HG02642 (cell line): ENCODE measurements at regions not wholly inside any gene's neighbourhood (a gene's known extent, or its start where the extent isn't known, plus 50 kb on each side); places are given as distances from the start of the nearest gene placed in this dataset.
"Not testable (repeated sequence)": the region's sequence is repeated elsewhere in the genome, so short reads cannot be mapped to it uniquely, and the experiment has no call there.

Experiments used
- ATAC-seq: cut with Tn5 transposase; IDR thresholded peaks from one replicate; pipeline ENCODE4 v1.9.1; 2021; ENCODE audit warnings: mild to moderate bottlenecking; ENCODE audit not compliant: unreplicated experiment, poor library complexity

- not testable (repeated sequence) for ATAC-seq
These were observed 1517.3 kb upstream of the RAG2 start for GRCh38 chr11:38115381-38115780.

DNA sequence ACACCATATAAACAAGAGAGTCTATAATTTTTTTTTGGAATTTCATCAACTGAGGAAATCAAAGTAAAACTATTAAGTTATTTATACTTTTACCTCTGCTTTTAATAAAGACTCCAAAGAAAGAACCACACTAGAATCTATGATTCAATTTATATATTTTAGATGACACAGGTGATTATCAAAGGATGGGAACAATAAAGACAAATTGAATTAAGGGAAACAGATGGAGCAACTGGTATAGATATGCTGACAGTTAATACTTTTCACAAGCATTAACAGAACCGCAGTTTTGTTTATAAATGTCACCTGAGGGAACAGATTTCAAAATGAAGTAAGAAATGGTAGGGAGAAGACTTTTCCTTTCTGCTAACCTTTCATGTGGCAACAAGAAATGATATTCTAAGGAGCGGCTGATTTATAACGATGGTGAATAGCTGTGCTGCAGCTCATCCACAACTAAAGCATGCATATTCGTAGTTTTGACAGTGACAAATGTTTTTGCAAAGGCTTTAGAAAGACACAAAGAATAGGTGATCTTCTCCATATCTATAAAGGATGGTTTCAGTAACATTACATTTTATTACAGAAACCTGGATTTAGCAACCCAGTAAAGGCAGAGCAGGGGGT, 1502.9 kb upstream of the RAG2 start:
- no peak for ATAC-seq

- no peak for ATAC-seq
These were observed 1497.2 kb upstream of the RAG2 start for GRCh38 chr11:38095268-38095667.

DNA sequence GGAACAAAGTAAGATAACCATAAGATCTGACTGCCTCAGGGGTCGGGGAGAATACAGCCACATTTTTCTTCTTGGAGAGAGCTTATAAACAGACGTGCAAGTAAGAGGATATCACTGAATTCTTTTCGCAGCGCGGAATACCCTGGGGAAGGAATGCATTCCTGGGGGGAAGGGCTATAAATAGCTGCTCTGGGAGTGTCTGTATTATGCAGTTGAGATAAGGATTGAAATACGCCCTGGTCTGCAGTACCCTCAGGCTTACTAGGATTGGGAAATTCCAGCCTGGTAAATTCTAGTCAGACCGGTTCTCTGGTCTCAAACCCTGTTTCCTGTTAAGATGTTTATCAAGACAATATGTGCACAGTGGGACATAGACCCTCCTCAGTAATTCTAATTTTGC, 1491.7 kb upstream of the RAG2 start:
- ATAC-seq, result no peak

DNA sequence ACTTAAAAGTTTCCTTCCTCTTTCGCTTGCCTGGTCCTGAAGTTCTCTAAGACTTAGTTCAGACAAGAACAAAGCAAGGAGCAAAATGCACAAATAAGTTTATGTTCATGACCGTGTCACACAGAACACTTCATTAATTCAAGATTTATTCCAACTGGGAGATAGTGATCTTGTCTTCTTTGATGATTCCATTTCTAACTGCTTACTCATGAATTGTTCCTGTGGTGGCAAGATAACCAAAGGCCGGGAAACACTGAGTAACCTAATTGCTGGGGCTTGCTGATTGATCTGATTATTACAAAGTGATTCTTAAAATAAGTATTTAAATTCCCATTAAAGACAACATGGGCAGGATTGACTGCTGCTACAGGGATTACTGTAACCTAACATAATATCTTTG, 1462.9 kb upstream of the RAG2 start:
- ATAC-seq, result no peak

DNA sequence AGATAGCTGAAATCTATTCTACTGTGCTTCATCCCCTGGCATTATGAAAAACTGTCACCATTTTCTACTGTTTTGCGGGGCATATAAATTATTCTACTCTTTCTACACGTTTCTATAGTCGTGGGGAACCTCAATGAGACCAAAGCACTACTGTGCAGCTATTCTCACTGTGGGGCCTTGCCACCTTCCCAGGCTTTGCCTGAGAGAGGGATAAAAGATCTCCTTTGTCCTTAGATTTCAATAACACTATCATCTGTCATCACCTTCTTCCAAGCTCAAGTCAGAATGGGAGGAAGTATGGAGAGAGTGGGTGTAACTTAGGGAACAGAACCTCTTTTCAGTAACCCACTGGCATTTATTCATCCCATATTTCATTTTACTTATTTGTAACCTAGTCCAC, 1462.1 kb upstream of the RAG2 start:
- no peak for ATAC-seq

- no peak for ATAC-seq
These were observed 1448.6 kb upstream of the RAG2 start for GRCh38 chr11:38046571-38047135.

DNA sequence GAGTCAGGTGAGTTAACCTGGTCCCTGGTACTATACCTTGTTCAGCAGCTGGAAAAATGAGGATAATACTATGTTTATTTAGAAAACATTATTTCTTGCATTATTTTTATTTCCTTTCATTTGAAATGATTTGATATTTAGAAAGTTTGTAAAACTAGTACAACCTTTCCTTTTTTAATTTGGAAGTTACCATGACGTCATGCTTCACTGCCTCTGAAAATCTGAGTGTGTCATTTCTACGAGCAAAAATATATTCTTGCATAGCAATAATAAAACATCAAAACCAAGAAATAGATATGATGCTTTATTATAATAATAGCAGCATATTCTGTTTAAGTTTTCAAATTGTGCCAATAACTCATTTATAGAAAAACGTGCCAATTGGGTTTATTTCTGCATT, 1445.0 kb upstream of the RAG2 start:
- ATAC-seq, result no peak

GRCh38 chr11:38038777-38039176, 1440.7 kb upstream of the RAG2 start:
- no peak for ATAC-seq

DNA sequence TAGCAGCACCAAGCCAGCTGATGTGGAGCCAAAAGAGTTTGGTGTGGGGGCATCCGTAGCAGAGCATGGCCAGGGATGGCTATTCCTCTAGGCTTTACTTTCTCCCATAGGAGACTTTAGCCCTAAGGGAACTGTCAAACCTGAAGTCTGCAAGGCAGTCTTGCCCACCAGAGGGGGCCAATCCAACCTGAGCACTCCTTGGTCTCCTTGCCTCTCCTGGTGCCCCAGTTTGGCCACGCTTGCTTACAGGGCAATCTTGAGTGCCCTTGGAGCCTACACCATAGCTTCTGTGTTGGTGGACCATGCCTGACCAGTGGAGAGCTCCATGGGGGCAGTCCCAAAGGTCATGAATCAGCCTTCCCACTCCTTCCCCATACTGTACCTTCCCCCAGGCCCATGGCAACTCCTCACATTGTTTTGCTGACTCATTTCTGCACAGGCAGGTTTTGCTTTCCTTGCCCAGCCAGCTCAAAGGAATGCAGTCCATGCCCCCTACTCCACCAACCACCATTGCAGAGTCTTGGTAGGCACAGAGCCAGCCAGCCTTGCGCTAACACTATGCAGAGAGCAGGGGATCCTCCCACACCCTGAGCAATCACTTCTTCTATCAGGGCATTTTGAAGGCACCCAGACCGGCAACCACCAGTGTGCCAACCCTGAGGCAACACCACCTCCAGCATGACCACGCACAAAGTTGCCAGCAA, 1421.2 kb upstream of the RAG2 start:
- no peak for ATAC-seq

- ATAC-seq, result no peak
These were observed 1416.4 kb upstream of the RAG2 start for GRCh38 chr11:38014405-38014804.

GRCh38 chr11:38013157-38013556, 1415.1 kb upstream of the RAG2 start:
- ATAC-seq, result no peak

GRCh38 chr11:38011496-38011895, 1413.5 kb upstream of the RAG2 start:
- ATAC-seq, result no peak

- ATAC-seq, result no peak
These were observed 1411.9 kb upstream of the RAG2 start for GRCh38 chr11:38009932-38010331.

DNA sequence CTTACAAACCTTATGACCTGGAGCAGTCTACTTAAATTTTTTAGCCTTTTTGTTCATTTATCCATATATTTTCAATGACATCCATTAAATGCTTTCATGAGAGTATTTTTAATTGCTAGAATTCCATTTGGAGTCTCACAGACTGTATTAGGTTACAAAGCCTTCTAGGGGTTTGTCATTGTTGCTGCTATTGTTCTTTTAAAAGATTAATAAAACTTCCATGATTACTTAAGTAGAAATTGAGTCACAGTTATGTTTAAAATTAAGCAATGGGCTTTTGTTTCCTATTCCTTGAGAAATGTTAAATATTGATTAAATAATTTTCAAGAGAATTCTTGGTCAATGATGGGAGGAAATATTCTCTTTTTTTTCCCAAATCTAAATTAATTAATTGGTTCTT, 1408.4 kb upstream of the RAG2 start:
- no peak for ATAC-seq

DNA sequence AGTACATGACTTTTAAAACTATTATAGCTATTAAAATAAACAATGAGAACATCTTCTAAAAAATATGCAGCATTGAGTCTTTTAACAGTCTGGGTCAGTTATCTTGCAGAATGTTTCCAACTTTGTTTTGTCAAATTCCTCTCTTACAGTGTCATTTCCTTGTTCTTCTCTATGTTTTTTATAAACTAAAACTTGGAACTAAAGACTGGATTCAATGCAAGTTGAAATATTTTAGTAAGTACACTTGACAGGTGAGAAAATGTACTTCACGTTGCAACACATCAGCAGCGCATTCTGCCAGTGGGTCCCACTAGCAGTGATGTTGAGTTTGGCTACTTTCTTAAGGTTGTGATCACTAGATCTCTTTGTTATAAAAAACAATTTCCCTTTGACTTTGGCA, 1407.6 kb upstream of the RAG2 start:
- ATAC-seq, result no peak

DNA sequence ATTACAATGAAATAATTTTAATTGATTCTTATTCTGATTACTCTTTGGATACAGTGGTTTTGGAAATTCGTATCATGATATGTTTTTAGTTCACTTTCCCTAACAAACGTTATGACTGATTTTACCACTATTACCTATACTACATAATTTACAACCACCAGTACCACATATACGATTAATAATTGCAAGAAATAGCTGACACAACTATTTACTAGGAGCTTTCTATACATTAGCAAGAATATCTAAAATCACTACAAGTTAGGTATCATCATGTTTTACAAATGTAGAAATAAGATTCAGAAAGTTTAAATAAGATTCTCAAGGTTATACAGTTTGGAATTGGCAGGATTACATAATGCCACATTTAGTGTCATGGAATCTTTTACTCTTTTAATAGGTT, 1401.1 kb upstream of the RAG2 start:
- no peak for ATAC-seq

- ATAC-seq, result no peak
These were observed 1397.8 kb upstream of the RAG2 start for GRCh38 chr11:37995886-37996285.

GRCh38 chr11:37988031-37988430, 1390.0 kb upstream of the RAG2 start:
- ATAC-seq, result no peak

DNA sequence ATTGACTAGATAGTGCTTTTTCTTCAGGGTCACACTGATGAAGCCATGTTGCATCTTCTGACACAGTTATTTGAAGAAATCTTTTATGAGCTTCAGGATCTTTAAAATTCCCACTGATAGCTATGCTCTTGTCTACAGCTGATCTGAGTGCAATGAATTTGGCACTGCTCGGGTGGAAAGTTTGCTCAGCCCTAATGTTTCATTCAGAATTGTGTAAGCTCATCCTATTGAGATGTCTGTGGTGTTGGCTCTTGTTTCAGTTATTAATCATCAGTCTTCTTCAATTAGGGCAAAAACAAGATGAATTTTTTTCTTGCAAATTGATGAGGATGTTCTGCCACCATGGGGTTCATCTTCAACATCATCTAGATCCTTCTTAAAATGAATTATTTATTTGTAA, 1387.0 kb upstream of the RAG2 start:
- ATAC-seq, result no peak

GRCh38 chr11:37978647-37979046, 1380.6 kb upstream of the RAG2 start:
- no peak for ATAC-seq

- no peak for ATAC-seq
These were observed 1375.9 kb upstream of the RAG2 start for GRCh38 chr11:37973941-37974340.
